ENCODE measurements at regions not wholly inside any gene's neighbourhood (a gene's known extent, or its start where the extent isn't known, plus 50 kb on each side); places are given as distances from the start of the nearest gene placed in this dataset.
"Not testable (repeated sequence)": the region's sequence is repeated elsewhere in the genome, so short reads cannot be mapped to it uniquely, and the experiment has no call there.

GRCh38 chr10:33066558-33067236 is 108.7 kb upstream of the ITGB1 start:
- DNase-seq = no peak

- no peak for DNase-seq
Observed at GRCh38 chr10:33065111-33065510, 107.1 kb upstream of the ITGB1 start.

- no peak for DNase-seq
Observed at GRCh38 chr10:33064706-33065105, 106.7 kb upstream of the ITGB1 start.

- no peak for DNase-seq
Observed at GRCh38 chr10:33057620-33058019, 99.6 kb upstream of the ITGB1 start.

- DNase-seq = no peak
Observed at GRCh38 chr10:33056828-33057596, 99.0 kb upstream of the ITGB1 start.

- no peak for DNase-seq
Observed at GRCh38 chr10:33055625-33056024, 97.6 kb upstream of the ITGB1 start.

- no peak for DNase-seq
Observed at GRCh38 chr10:33052915-33053810, 95.1 kb upstream of the ITGB1 start.

GRCh38 chr10:33052263-33052875 is 94.3 kb upstream of the ITGB1 start:
- DNase-seq = no peak

GRCh38 chr10:33049963-33050920 is 92.2 kb upstream of the ITGB1 start:
- DNase-seq = not testable (repeated sequence)

GRCh38 chr10:33048223-33048622 is 90.2 kb upstream of the ITGB1 start:
- DNase-seq = no peak

GRCh38 chr10:33047655-33048054 is 89.6 kb upstream of the ITGB1 start:
- no peak for DNase-seq

- DNase-seq = no peak
Observed at GRCh38 chr10:33046792-33047191, 88.8 kb upstream of the ITGB1 start.

GRCh38 chr10:33045421-33045820 is 87.4 kb upstream of the ITGB1 start:
- no peak for DNase-seq

- no peak for DNase-seq
Observed at GRCh38 chr10:33042565-33042964, 84.5 kb upstream of the ITGB1 start.

- DNase-seq = no peak
Observed at GRCh38 chr10:33041783-33042437, 83.9 kb upstream of the ITGB1 start.

GRCh38 chr10:33040436-33040835 is 82.4 kb upstream of the ITGB1 start:
- no peak for DNase-seq

GRCh38 chr10:33039181-33039580 is 81.2 kb upstream of the ITGB1 start:
- no peak for DNase-seq

GRCh38 chr10:33038672-33039071 is 80.6 kb upstream of the ITGB1 start:
- no peak for DNase-seq

GRCh38 chr10:33037726-33038125 is 79.7 kb upstream of the ITGB1 start:
- DNase-seq = no peak

GRCh38 chr10:33036670-33037069 is 78.6 kb upstream of the ITGB1 start:
- DNase-seq = no peak

GRCh38 chr10:33035411-33035810 is 77.4 kb upstream of the ITGB1 start:
- no peak for DNase-seq
